ENCODE measurements at regions not wholly inside any gene's neighbourhood (a gene's known extent, or its start where the extent isn't known, plus 50 kb on each side); places are given as distances from the start of the nearest gene placed in this dataset.

- H3K27ac ChIP-seq (ENCODE audit: poor library complexity, severe bottlenecking): no peak overlapping the region
- no peak for TF ChIP-seq CTCF (IDR thresholded peaks at IDR 0.05; ENCODE audit: poor library complexity, severe bottlenecking)
- H3K4me3 ChIP-seq (ENCODE audit: severe bottlenecking): no peak overlapping the region
- H3K4me1 ChIP-seq (ENCODE audit: insufficient read depth, poor library complexity, severe bottlenecking): no peaks in the 10 kb centered on the region
- H3K36me3 ChIP-seq (ENCODE audit: low read depth): no peaks in the 10 kb centered on the region
- H3K27me3 ChIP-seq (ENCODE audit: insufficient read depth, poor library complexity, severe bottlenecking): peaks cover 13% of the 10 kb centered on the region
- H3K9me3 ChIP-seq (ENCODE audit: severe bottlenecking): no peaks in the 10 kb centered on the region
- DNase-seq (ENCODE audit: low spot score) (no peak), ATAC-seq (ENCODE audit: low read depth) (no peak)
Observed at GRCh38 chr9:24961762-24962161, 416.1 kb upstream of the IZUMO3 start.

GRCh38 chr9:24953070-24953469 lies 407.4 kb upstream of the IZUMO3 start:
- Histone ChIP-seq H3K27me3 (ENCODE audit: insufficient read depth, poor library complexity, severe bottlenecking) (no peaks in the 10 kb centered on the region), H3K27ac (ENCODE audit: poor library complexity, severe bottlenecking) (no peak overlapping the region), H3K4me1 (ENCODE audit: insufficient read depth, poor library complexity, severe bottlenecking) (no peaks in the 10 kb centered on the region), H3K9me3 (ENCODE audit: severe bottlenecking) (no peaks in the 10 kb centered on the region), H3K36me3 (ENCODE audit: low read depth) (no peaks in the 10 kb centered on the region), H3K4me3 (ENCODE audit: severe bottlenecking) (no peak overlapping the region)
- DNase-seq (ENCODE audit: low spot score): no peak
- no peak for TF ChIP-seq CTCF (IDR thresholded peaks at IDR 0.05; ENCODE audit: poor library complexity, severe bottlenecking)
- no peak for ATAC-seq (ENCODE audit: low read depth)

GRCh38 chr9:24939109-24939850 lies 393.6 kb upstream of the IZUMO3 start:
- peaks cover 18% of the 10 kb centered on the region for H3K27me3 ChIP-seq (ENCODE audit: insufficient read depth, poor library complexity, severe bottlenecking)
- no peak for TF ChIP-seq CTCF (IDR thresholded peaks at IDR 0.05; ENCODE audit: poor library complexity, severe bottlenecking)
- no peak for ATAC-seq (ENCODE audit: low read depth)

GRCh38 chr9:24936117-24936516 lies 390.4 kb upstream of the IZUMO3 start:
- Histone ChIP-seq H3K27ac (ENCODE audit: poor library complexity, severe bottlenecking) (no peak overlapping the region), H3K9me3 (ENCODE audit: severe bottlenecking) (no peaks in the 10 kb centered on the region), H3K4me1 (ENCODE audit: insufficient read depth, poor library complexity, severe bottlenecking) (no peaks in the 10 kb centered on the region), H3K27me3 (ENCODE audit: insufficient read depth, poor library complexity, severe bottlenecking) (peaks cover 27% of the 10 kb centered on the region), H3K36me3 (ENCODE audit: low read depth) (no peaks in the 10 kb centered on the region), H3K4me3 (ENCODE audit: severe bottlenecking) (no peak overlapping the region)
- DNase-seq (ENCODE audit: low spot score) (no peak), ATAC-seq (ENCODE audit: low read depth) (no peak)
- TF ChIP-seq CTCF (IDR thresholded peaks at IDR 0.05; ENCODE audit: poor library complexity, severe bottlenecking): no peak

More at GRCh38 chr9:24939109-24939850, 393.6 kb upstream of the IZUMO3 start:
- Histone ChIP-seq H3K4me3 (ENCODE audit: severe bottlenecking) (no peak overlapping the region), H3K4me1 (ENCODE audit: insufficient read depth, poor library complexity, severe bottlenecking) (no peaks in the 10 kb centered on the region), H3K27ac (ENCODE audit: poor library complexity, severe bottlenecking) (no peak overlapping the region), H3K9me3 (ENCODE audit: severe bottlenecking) (no peaks in the 10 kb centered on the region), H3K36me3 (ENCODE audit: low read depth) (no peaks in the 10 kb centered on the region)
- DNase-seq (ENCODE audit: low spot score): no peak

GRCh38 chr9:24932785-24933184 lies 387.1 kb upstream of the IZUMO3 start:
- no peak for ATAC-seq (ENCODE audit: low read depth)

More at GRCh38 chr9:24932785-24933184, 387.1 kb upstream of the IZUMO3 start:
- H3K4me3 ChIP-seq (ENCODE audit: severe bottlenecking): no peak overlapping the region
- no peaks in the 10 kb centered on the region for H3K9me3 ChIP-seq (ENCODE audit: severe bottlenecking)
- H3K27me3 ChIP-seq (ENCODE audit: insufficient read depth, poor library complexity, severe bottlenecking): peaks cover 26% of the 10 kb centered on the region
- no peaks in the 10 kb centered on the region for H3K4me1 ChIP-seq (ENCODE audit: insufficient read depth, poor library complexity, severe bottlenecking)
- no peak for TF ChIP-seq CTCF (IDR thresholded peaks at IDR 0.05; ENCODE audit: poor library complexity, severe bottlenecking)
- no peak for DNase-seq (ENCODE audit: low spot score)
- no peaks in the 10 kb centered on the region for H3K36me3 ChIP-seq (ENCODE audit: low read depth)
- no peak overlapping the region for H3K27ac ChIP-seq (ENCODE audit: poor library complexity, severe bottlenecking)

Measured in RWPE2 (cell line).